Fibroblast of the aortic adventitia (primary cell): ENCODE measurements at regions not wholly inside any gene's neighbourhood (a gene's known extent, or its start where the extent isn't known, plus 50 kb on each side); places are given as distances from the start of the nearest gene placed in this dataset.

ENCODE experiments used
- DNase-seq: peaks from one replicate; pipeline ENCODE4 v3.0.0-alpha.2; 2010; ENCODE audit warnings: low read depth
- H3K4me3 ChIP-seq: 2 replicates; pipeline ENCODE4 v1.5.1; 2011; ENCODE audit warnings: low read depth, mild to moderate bottlenecking, control low read depth, low read length, moderate library complexity
- CTCF ChIP-seq: IDR thresholded peaks from 2 replicates; pipeline ENCODE4 v1.5.1; 2011; ENCODE audit warnings: mild to moderate bottlenecking, low read length, control low read depth, inconsistent platforms; ENCODE audit not compliant: insufficient read depth

DNA sequence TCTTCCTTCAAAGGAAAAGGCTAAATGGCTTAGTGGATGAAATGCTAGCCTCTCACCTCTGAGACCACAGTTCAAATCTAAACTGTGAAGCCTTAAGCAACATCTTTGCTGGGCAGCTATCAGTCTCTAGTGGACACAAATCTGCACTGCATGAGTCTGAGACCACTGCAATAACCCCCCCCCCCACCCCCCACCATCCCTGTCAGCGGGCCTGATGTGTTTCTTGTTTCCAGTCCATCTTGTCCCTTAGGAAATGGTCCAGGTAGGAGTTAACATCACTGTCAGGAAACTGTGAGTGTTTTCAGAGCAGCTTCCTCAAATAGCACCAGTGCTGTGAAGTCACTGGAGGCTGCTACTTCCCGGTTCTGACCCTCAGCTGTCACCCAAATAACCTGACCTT is 140.6 kb upstream of the TMCO5A start:
- no peak for TF ChIP-seq CTCF
- no peak overlapping the region for H3K4me3 ChIP-seq
- no peak for DNase-seq

DNA sequence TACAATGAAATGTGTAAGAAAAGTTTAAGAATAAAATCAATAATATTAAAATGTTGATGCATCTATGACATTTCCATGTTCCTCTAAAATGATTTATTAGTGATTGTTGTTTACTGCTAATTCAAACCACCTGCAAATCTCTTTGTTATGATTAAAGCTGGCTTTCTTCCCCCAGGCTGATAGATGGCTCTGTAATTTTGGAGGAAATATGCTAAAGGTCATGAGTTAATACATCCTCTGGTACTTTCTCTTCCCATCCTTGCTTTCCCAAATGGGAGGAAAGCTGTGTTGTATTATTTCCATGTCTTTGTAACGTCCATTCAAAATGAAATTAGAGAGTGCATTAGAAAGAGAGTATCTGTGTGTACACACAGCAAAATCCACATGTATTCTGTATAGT is 139.5 kb upstream of the TMCO5A start:
- H3K4me3 ChIP-seq: no peak overlapping the region
- TF ChIP-seq CTCF: no peak
- no peak for DNase-seq

- no peak for DNase-seq
- no peak for TF ChIP-seq CTCF
- no peak overlapping the region for H3K4me3 ChIP-seq
Measured at GRCh38 chr15:37801529-37801928, 132.9 kb upstream of the TMCO5A start.

DNA sequence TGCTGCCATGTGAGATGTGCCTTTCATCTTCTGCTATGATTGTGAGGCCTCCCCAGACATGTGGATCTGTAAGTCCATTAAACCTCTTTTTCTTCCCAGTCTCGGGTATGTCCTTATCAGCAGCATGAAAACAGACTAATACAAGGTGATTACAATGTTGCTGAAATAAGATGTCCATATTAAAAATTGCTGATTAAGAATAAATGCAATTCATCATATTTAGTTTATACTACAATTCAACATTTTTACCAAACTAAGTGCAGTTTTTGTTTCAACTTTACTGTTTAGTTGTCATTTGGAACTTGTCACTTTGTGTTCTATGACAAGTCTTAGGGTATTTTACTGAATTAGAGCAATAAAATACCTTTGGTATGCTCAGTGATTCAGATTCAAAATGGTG is 127.6 kb upstream of the TMCO5A start:
- H3K4me3 ChIP-seq: no peak overlapping the region
- no peak for TF ChIP-seq CTCF
- DNase-seq: no peak

DNA sequence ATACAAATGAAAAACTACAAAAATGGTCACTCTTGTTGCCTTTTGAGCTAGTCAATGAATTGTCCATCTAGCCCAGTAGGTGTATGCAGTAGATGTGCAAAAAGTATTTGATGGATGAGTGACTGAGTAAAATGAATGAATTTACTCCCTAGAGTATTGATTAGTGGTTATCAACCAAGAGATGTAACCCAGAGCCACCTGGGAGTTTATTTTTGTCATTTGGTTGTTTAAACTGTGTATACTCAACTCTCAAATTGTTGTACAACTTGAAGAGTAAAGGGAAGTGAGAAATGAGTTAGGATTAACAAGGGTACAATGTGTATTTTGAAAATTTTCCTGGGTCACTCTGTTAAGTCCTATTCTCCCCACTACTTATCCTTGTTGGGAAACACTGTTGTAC is 124.1 kb upstream of the TMCO5A start:
- no peak for TF ChIP-seq CTCF
- H3K4me3 ChIP-seq: no peak overlapping the region
- no peak for DNase-seq

DNA sequence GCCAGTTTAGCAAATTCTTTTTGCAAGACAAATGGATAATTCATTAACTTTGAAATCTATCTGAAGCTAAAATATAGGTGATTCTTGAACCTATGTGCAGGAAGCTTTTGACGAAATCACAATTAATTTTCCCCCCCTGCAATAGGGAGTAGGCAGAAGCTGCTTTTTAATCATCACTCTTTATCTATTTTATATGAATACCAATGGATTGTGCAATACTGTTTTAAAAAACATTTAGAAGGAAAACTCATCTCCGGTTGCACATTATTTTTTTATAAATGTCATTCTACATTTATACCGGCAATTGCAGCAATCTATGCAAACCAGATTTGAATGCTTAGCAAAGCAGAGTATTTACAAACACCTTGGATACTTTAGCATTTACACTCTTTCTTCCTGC is 121.1 kb upstream of the TMCO5A start:
- DNase-seq: no peak
- H3K4me3 ChIP-seq: no peak overlapping the region
- no peak for TF ChIP-seq CTCF

DNA sequence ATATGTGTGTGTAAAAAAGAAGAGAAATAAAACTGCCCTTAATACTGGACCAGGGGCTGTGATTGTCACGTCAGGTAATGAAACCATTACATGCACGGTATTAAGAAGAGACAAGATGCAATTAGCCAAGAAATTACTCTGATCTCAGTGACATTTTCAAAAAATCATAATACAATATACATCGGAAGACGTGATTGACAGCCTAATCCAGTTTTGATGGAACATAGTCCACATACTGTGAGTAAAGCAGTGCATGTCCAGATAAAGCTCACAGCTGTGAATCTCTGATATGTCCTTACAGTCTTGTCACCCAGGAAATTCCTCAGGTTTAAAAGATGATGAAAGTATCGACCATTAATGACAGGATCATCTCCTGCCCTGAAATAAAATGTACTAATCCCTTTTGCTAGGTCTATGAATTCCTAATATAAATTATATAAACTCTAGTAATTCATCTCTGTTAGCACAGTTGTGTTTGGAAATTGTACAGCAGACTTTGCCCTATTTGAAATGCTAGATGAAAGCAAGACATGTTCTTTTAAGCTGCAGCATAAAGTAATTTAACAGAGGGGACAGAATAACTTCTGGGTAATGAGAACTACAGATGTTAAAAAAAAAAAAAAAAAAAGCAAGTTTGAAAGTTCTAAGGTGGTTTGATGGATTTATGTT is 119.5 kb upstream of the TMCO5A start:
- TF ChIP-seq CTCF: no peak
- no peak overlapping the region for H3K4me3 ChIP-seq
- no peak for DNase-seq
